ENCODE measurements at regions not wholly inside any gene's neighbourhood (a gene's known extent, or its start where the extent isn't known, plus 50 kb on each side); places are given as distances from the start of the nearest gene placed in this dataset.

GRCh38 chr2:239732666-239733010, 292.5 kb downstream of the NDUFA10 start:
- TF ChIP-seq, protein P1, sequence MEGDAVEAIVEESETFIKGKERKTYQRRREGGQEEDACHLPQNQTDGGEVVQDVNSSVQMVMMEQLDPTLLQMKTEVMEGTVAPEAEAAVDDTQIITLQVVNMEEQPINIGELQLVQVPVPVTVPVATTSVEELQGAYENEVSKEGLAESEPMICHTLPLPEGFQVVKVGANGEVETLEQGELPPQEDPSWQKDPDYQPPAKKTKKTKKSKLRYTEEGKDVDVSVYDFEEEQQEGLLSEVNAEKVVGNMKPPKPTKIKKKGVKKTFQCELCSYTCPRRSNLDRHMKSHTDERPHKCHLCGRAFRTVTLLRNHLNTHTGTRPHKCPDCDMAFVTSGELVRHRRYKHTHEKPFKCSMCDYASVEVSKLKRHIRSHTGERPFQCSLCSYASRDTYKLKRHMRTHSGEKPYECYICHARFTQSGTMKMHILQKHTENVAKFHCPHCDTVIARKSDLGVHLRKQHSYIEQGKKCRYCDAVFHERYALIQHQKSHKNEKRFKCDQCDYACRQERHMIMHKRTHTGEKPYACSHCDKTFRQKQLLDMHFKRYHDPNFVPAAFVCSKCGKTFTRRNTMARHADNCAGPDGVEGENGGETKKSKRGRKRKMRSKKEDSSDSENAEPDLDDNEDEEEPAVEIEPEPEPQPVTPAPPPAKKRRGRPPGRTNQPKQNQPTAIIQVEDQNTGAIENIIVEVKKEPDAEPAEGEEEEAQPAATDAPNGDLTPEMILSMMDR (IDR thresholded peaks at IDR 0.05; ENCODE audit: extremely low read depth in 1 of 2, insufficient read depth in 1 of 2, low read depth in 1 of 2, low read length in 2 of 2), result no peak
- TF ChIP-seq FOS (IDR thresholded peaks at IDR 0.05; ENCODE audit: borderline replicate concordance, insufficient read depth, low read length) (no peak), POLR2A (IDR thresholded peaks at IDR 0.05; ENCODE audit: low read depth, low read length) (no peak), MAX (IDR thresholded peaks at IDR 0.05; ENCODE audit: insufficient read depth, insufficient read length) (no peak), GATA2 (IDR thresholded peaks at IDR 0.05; ENCODE audit: insufficient read depth, insufficient read length, low read depth, low read length) (no peak), MYC (IDR thresholded peaks at IDR 0.05; ENCODE audit: low read depth, low read length) (no peak), POLR2AphosphoS5 (IDR thresholded peaks at IDR 0.05; ENCODE audit: insufficient read depth, low read depth, low read length) (no peak), EZH2 (IDR thresholded peaks at IDR 0.05; ENCODE audit: borderline replicate concordance, low read depth, low read length, severe bottlenecking) (no peak), JUN (IDR thresholded peaks at IDR 0.05; ENCODE audit: borderline replicate concordance, insufficient read depth, insufficient read length, low read depth) (no peak)
